ENCODE measurements at regions not wholly inside any gene's neighbourhood (a gene's known extent, or its start where the extent isn't known, plus 50 kb on each side); places are given as distances from the start of the nearest gene placed in this dataset.
"Not testable (repeated sequence)": the region's sequence is repeated elsewhere in the genome, so short reads cannot be mapped to it uniquely, and the experiment has no call there.

DNA sequence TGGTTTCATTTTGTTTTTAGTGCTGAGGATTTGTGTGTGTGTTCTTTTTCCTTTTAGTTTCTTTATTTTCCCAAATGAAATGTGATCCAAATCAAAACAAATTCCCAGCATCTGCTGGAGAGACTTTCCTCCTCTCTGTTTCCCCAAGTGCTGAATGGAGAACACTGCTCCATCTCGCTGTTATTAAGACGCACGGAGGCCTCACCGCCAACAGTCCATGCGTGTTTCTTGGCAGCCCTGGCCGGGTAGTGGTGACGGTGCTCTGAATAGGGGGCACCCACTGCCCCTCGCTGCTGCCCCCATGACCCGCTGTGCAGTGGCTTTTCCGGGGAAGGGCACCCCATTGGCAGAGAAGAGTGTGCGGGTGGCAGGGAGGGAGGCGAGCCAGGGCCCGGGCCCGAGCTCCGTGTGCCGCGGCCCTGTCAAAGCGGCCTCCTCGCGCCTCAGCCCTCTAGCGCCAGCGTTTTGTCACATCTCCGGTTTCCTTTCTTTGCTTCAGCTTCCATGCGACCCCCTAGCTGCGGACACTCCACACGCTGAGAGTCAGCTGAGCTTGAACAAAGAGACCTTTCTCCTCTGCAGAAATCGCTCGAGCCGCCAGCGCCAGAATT is 473.7 kb upstream of the SALL3 start:
- Histone ChIP-seq H3K4me3 (ENCODE audit: low read length in 2 of 2) (no peak overlapping the region), H3K27ac (ENCODE audit: low read depth in 1 of 2, low read length in 1 of 2) (no peak overlapping the region), H3K4me1 (ENCODE audit: control insufficient read depth in 2 of 2, insufficient read depth in 2 of 2, low read length in 2 of 2) (no peaks in the 10 kb centered on the region), H3K9me3 (ENCODE audit: control insufficient read depth in 2 of 2, insufficient read depth in 1 of 2, low read length in 1 of 2) (peaks cover 1 to 22% of the 10 kb centered on the region in 2 donors), H3K36me3 (ENCODE audit: control insufficient read depth in 2 of 2, insufficient read depth in 2 of 2, low read length in 1 of 2) (no peaks in the 10 kb centered on the region), H3K27me3 (ENCODE audit: control insufficient read depth in 2 of 2, insufficient read depth in 1 of 2, low read length in 1 of 2) (no peaks in the 10 kb centered on the region)
- no peak for DNase-seq (ENCODE audit: low read depth in 6 of 9, low spot score in 9 of 9)
- WGBS: 67% methylated on average over 30 of the region's 30 CpGs

DNA sequence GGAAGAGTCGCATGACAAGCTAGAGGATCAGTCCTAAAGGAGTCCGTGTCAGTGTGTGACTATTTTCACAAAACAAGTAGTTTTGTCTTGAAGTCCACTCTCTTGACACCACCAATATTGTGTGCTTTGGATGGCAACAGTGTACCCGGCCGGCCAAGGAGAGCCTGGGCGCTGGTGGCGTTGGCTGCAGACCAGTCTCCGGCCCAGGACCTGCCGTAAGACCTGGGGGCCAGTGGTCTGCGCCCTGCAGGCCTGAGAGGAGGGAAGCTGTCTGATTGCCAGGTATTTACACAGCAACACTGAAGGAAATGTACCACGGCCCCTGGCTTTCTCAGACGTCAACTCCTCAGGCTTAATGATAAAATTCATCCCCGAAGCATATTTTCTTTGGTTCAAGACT is 472.4 kb upstream of the SALL3 start:
- WGBS: 95% methylated on average over 12 of the region's 12 CpGs
- H3K27ac ChIP-seq (ENCODE audit: low read depth in 1 of 2, low read length in 1 of 2): no peak overlapping the region
- H3K4me1 ChIP-seq (ENCODE audit: control insufficient read depth in 2 of 2, insufficient read depth in 2 of 2, low read length in 2 of 2): no peaks in the 10 kb centered on the region
- no peak for DNase-seq (ENCODE audit: low read depth in 6 of 9, low spot score in 9 of 9)
- H3K27me3 ChIP-seq (ENCODE audit: control insufficient read depth in 2 of 2, insufficient read depth in 1 of 2, low read length in 1 of 2): no peaks in the 10 kb centered on the region
- H3K36me3 ChIP-seq (ENCODE audit: control insufficient read depth in 2 of 2, insufficient read depth in 2 of 2, low read length in 1 of 2): no peaks in the 10 kb centered on the region
- H3K4me3 ChIP-seq (ENCODE audit: low read length in 2 of 2): no peak overlapping the region
- peaks cover 1 to 10% of the 10 kb centered on the region in 2 donors for H3K9me3 ChIP-seq (ENCODE audit: control insufficient read depth in 2 of 2, insufficient read depth in 1 of 2, low read length in 1 of 2)

DNA sequence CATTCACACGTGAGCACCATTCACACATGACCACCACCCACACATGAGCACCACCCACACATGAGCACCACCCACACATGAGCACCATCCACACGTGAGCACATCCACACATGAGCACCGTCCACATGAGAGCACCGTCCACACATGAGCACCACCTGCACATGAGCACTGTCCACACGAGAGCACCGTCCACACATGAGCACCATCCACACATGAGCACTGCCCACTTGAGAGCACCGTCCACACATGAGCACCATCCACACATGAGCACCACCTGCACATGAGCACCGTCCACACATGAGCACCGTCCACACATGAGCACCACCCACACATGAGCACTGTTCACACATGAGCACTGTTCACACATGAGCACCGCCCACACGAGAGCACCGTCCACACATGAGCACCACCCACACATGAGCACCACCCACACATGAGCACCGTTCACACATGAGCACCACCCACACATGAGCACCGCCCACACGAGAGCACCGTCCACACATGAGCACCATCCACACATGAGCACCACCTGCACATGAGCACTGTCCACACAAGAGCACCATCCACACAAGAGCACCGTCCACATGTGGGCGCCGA is 471.3 kb upstream of the SALL3 start:
- not testable (repeated sequence) for H3K9me3 ChIP-seq (ENCODE audit: control insufficient read depth in 2 of 2, insufficient read depth in 1 of 2, low read length in 1 of 2); H3K27me3 ChIP-seq (ENCODE audit: control insufficient read depth in 2 of 2, insufficient read depth in 1 of 2, low read length in 1 of 2); H3K4me3 ChIP-seq (ENCODE audit: low read length in 2 of 2); H3K27ac ChIP-seq (ENCODE audit: low read depth in 1 of 2, low read length in 1 of 2); H3K36me3 ChIP-seq (ENCODE audit: control insufficient read depth in 2 of 2, insufficient read depth in 2 of 2, low read length in 1 of 2); DNase-seq (ENCODE audit: low read depth in 6 of 9, low spot score in 9 of 9); H3K4me1 ChIP-seq (ENCODE audit: control insufficient read depth in 2 of 2, insufficient read depth in 2 of 2, low read length in 2 of 2)
- 92% methylated on average over 19 of the region's 19 CpGs for WGBS

DNA sequence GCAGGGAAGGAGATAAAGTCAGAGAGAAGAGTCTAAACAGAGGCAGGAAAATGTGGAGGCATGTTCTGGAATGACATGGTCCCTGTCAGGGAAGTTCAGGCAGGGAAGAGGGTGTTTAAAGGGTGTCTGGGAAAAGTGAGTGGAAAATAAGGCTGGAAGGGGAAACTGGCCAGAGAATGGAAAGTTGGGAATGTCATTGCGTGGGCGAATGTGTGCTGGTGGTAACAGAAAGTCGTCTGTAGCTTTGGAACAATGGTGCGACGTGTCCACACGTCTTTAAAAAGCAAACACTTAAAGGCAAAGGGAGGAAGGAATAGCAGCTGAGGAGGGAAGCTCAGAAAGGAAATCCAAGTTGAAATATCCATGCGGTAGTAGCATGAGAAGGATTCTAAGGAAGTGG is 469.5 kb upstream of the SALL3 start:
- DNase-seq (ENCODE audit: low read depth in 6 of 9, low spot score in 9 of 9): no peak
- 55% methylated on average over 7 of the region's 7 CpGs for WGBS
- no peak overlapping the region for H3K27ac ChIP-seq (ENCODE audit: low read depth in 1 of 2, low read length in 1 of 2)

DNA sequence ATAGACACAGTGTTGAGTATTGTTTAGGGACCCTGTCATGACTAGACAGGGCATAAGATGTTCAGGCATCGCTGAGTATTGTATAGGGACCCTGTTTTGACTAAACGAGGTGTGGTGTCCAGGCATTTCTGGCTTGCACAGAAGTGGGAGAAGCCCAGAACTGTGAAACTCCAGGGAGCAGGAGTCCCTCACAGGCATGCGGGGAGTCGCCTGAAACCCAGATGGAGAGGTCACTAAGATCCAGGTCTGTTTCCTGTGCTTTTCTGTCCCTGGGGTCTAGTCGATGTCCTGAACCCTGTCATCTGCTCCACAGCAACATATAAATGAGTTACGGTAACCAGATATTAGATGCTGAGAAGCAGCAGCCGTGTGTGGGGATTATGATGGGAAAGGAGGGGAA is 469.0 kb upstream of the SALL3 start:
- Histone ChIP-seq H3K36me3 (ENCODE audit: control insufficient read depth in 2 of 2, insufficient read depth in 2 of 2, low read length in 1 of 2) (no peaks in the 10 kb centered on the region), H3K9me3 (ENCODE audit: control insufficient read depth in 2 of 2, insufficient read depth in 1 of 2, low read length in 1 of 2) (no peaks in the 10 kb centered on the region), H3K4me3 (ENCODE audit: low read length in 2 of 2) (no peak overlapping the region), H3K27ac (ENCODE audit: low read depth in 1 of 2, low read length in 1 of 2) (no peak overlapping the region), H3K27me3 (ENCODE audit: control insufficient read depth in 2 of 2, insufficient read depth in 1 of 2, low read length in 1 of 2) (no peaks in the 10 kb centered on the region), H3K4me1 (ENCODE audit: control insufficient read depth in 2 of 2, insufficient read depth in 2 of 2, low read length in 2 of 2) (no peaks in the 10 kb centered on the region)
- no peak for DNase-seq (ENCODE audit: low read depth in 6 of 9, low spot score in 9 of 9)
- 88% methylated on average over 7 of the region's 7 CpGs for WGBS

More for the DNA sequence above, 469.5 kb upstream of the SALL3 start:
- Histone ChIP-seq H3K36me3 (ENCODE audit: control insufficient read depth in 2 of 2, insufficient read depth in 2 of 2, low read length in 1 of 2) (no peaks in the 10 kb centered on the region), H3K4me3 (ENCODE audit: low read length in 2 of 2) (no peak overlapping the region), H3K9me3 (ENCODE audit: control insufficient read depth in 2 of 2, insufficient read depth in 1 of 2, low read length in 1 of 2) (no peaks in the 10 kb centered on the region), H3K4me1 (ENCODE audit: control insufficient read depth in 2 of 2, insufficient read depth in 2 of 2, low read length in 2 of 2) (no peaks in the 10 kb centered on the region), H3K27me3 (ENCODE audit: control insufficient read depth in 2 of 2, insufficient read depth in 1 of 2, low read length in 1 of 2) (no peaks in the 10 kb centered on the region)

DNA sequence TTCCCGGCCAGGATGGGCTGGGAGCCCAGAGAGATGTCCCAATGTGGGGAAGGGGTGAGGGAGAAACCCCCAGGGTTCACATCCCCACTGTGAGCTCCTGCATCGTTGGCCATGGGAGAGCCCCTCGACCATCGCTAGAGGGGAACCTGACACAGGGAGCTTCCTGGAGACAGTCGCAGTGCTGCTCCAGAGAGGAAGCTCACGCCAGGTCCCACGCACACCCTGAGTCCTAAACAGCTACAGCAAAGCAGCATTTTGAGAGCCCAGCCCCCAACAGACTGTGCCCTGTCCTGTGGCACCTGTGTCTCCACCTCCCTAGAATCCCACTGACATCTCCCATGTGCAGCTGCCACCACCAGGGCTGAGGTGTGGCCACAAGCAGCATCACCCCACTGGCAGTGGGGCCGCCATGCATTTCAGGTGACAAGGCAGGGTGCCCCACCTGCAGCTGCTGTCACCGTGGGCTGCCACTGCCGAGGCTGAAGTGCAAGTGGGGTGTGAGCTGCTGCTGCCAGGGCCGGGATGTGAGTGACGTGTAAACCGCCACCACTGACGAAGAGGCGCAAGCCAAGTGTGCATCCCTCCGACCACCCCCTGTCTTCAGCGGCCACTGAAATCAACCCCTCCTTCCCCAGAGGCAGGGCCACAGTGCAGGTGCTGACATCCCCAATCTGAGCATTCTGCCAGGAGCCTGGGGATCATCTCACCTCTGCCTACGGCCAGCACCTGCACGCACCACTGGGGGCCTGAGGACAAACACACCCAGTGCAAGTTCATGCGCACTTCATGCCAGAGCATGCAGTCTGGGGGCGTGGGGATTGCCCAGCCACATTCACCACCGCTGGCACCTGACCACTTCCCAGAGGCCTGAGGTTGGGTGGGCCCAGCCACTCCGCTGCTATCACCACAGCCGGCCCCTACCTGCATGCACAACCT is 467.7 kb upstream of the SALL3 start:
- Histone ChIP-seq H3K4me3 (ENCODE audit: low read length in 2 of 2) (no peak overlapping the region), H3K36me3 (ENCODE audit: control insufficient read depth in 2 of 2, insufficient read depth in 2 of 2, low read length in 1 of 2) (no peaks in the 10 kb centered on the region), H3K27ac (ENCODE audit: low read depth in 1 of 2, low read length in 1 of 2) (no peak overlapping the region), H3K9me3 (ENCODE audit: control insufficient read depth in 2 of 2, insufficient read depth in 1 of 2, low read length in 1 of 2) (no peaks in the 10 kb centered on the region), H3K27me3 (ENCODE audit: control insufficient read depth in 2 of 2, insufficient read depth in 1 of 2, low read length in 1 of 2) (no peaks in the 10 kb centered on the region), H3K4me1 (ENCODE audit: control insufficient read depth in 2 of 2, insufficient read depth in 2 of 2, low read length in 2 of 2) (no peaks in the 10 kb centered on the region)
- no peak for DNase-seq (ENCODE audit: low read depth in 6 of 9, low spot score in 9 of 9)
- WGBS: 86% methylated on average over 24 of the region's 24 CpGs

DNA sequence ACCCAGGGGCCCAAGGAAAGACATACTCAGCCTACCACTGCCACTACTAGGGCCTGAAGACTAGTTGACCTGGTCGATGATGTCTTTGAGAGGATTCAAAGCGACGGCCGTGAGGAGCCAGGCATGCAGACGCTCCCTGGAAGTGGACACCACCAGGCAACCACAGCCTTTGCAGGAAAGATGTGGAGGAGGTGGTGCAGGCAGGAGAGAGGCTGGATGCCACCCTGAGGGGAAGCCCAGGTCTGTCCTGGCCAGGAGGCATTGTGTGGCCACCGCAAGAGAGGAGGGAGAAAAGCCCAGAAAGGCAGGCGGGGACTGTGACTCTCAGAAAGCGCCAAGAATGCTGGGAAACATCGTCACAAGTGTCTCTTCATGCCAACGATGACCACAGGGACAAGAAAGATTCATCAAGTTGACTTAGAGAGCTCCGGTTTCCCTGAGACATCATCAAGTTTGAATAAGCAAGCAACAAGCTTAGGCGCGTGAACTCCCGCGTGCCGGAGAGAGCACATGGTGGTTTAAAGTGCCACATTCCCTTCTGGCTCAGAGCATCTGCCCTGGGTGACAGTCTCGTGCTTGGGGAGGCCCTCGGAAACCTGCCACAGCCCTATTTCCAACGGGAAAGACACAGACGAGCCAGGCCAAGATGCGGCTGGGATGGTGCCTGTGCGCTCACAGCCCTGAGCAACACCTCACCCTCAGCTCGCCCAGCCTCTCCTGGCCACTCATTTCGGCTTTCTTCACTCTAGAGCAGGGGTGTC is 464.5 kb upstream of the SALL3 start:
- Histone ChIP-seq H3K27me3 (ENCODE audit: control insufficient read depth in 2 of 2, insufficient read depth in 1 of 2, low read length in 1 of 2) (no peaks in the 10 kb centered on the region), H3K4me1 (ENCODE audit: control insufficient read depth in 2 of 2, insufficient read depth in 2 of 2, low read length in 2 of 2) (no peaks in the 10 kb centered on the region), H3K27ac (ENCODE audit: low read depth in 1 of 2, low read length in 1 of 2) (no peak overlapping the region), H3K36me3 (ENCODE audit: control insufficient read depth in 2 of 2, insufficient read depth in 2 of 2, low read length in 1 of 2) (no peaks in the 10 kb centered on the region), H3K9me3 (ENCODE audit: control insufficient read depth in 2 of 2, insufficient read depth in 1 of 2, low read length in 1 of 2) (no peaks in the 10 kb centered on the region), H3K4me3 (ENCODE audit: low read length in 2 of 2) (no peak overlapping the region)
- WGBS: 90% methylated on average over 24 of the region's 24 CpGs
- DNase-seq (ENCODE audit: low read depth in 6 of 9, low spot score in 9 of 9): no peak

DNA sequence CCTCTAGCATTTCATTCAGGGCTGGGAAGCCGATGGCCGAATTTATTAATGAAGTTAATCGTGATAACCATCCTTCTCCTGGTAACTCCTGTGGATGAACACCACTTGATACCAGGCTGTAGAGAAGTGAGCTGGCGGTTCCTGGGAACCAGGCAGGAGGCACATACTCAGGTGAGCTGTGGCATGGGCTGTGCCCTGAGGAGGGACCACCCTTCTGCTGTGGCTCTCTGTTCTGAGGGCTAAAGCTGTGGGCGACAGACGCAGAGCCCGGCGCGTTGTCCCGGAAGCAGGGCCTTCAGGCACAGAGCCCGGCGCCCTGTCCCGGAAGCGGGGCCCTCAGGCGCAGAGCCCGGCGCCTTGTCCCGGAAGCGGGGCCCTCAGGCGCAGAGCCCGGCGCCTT is 462.3 kb upstream of the SALL3 start:
- Histone ChIP-seq H3K4me3 (ENCODE audit: low read length in 2 of 2) (no peak overlapping the region), H3K9me3 (ENCODE audit: control insufficient read depth in 2 of 2, insufficient read depth in 1 of 2, low read length in 1 of 2) (no peaks in the 10 kb centered on the region), H3K27me3 (ENCODE audit: control insufficient read depth in 2 of 2, insufficient read depth in 1 of 2, low read length in 1 of 2) (no peaks in the 10 kb centered on the region), H3K4me1 (ENCODE audit: control insufficient read depth in 2 of 2, insufficient read depth in 2 of 2, low read length in 2 of 2) (no peaks in the 10 kb centered on the region), H3K27ac (ENCODE audit: low read depth in 1 of 2, low read length in 1 of 2) (no peak overlapping the region), H3K36me3 (ENCODE audit: control insufficient read depth in 2 of 2, insufficient read depth in 2 of 2, low read length in 1 of 2) (no peaks in the 10 kb centered on the region)
- DNase-seq (ENCODE audit: low read depth in 6 of 9, low spot score in 9 of 9): no peak
- 89% methylated on average over 22 of the region's 22 CpGs for WGBS

DNA sequence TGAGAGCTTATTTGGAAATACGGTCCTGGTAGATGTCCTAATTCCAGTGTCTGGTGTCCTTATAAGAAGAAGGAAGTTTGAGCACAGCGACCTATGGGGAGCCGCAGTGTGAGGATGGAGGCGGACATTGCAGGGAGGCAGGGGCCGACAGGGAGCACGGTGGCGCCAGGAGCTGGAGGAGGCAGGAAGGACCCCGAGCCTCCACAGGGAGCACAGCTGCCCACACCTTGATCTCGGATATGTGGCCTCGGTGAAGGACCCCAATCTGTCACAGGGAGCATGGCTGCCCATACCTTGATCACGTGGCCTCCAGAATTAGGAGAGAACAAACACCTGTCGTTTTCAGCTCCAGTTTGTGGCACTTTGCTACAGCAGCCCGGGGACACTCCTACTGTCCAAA is 461.6 kb upstream of the SALL3 start:
- no peaks in the 10 kb centered on the region for H3K36me3 ChIP-seq (ENCODE audit: control insufficient read depth in 2 of 2, insufficient read depth in 2 of 2, low read length in 1 of 2)
- H3K4me1 ChIP-seq (ENCODE audit: control insufficient read depth in 2 of 2, insufficient read depth in 2 of 2, low read length in 2 of 2): no peaks in the 10 kb centered on the region
- WGBS: 87% methylated on average over 13 of the region's 13 CpGs
- no peak for DNase-seq (ENCODE audit: low read depth in 6 of 9, low spot score in 9 of 9)
- H3K27me3 ChIP-seq (ENCODE audit: control insufficient read depth in 2 of 2, insufficient read depth in 1 of 2, low read length in 1 of 2): no peaks in the 10 kb centered on the region
- no peaks in the 10 kb centered on the region for H3K9me3 ChIP-seq (ENCODE audit: control insufficient read depth in 2 of 2, insufficient read depth in 1 of 2, low read length in 1 of 2)
- no peak overlapping the region for H3K27ac ChIP-seq (ENCODE audit: low read depth in 1 of 2, low read length in 1 of 2)
- H3K4me3 ChIP-seq (ENCODE audit: low read length in 2 of 2): no peak overlapping the region

All from thymus (tissue), 11 donors.